ENCODE measurements at regions not wholly inside any gene's neighbourhood (a gene's known extent, or its start where the extent isn't known, plus 50 kb on each side); places are given as distances from the start of the nearest gene placed in this dataset.

DNA sequence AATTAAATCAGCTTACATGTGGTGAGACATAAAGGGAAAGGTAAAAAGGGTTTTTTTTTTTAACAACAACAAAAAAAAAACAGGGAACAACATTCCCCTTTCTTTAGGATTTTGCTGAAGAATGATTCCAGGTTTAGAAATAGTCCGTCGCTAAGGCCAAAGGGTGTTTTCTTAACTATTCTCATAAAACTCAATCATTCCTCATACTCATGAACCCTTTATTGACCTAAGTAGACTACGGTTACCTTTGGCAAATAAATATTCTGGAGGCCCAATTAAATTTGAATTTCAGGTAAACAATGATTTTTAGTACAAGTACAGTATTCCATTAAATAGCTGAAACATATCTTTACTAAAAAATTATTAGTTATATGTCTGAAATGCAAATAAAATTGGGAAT, 55.6 kb upstream of the CCNG1 start:
- TF ChIP-seq, protein P1, sequence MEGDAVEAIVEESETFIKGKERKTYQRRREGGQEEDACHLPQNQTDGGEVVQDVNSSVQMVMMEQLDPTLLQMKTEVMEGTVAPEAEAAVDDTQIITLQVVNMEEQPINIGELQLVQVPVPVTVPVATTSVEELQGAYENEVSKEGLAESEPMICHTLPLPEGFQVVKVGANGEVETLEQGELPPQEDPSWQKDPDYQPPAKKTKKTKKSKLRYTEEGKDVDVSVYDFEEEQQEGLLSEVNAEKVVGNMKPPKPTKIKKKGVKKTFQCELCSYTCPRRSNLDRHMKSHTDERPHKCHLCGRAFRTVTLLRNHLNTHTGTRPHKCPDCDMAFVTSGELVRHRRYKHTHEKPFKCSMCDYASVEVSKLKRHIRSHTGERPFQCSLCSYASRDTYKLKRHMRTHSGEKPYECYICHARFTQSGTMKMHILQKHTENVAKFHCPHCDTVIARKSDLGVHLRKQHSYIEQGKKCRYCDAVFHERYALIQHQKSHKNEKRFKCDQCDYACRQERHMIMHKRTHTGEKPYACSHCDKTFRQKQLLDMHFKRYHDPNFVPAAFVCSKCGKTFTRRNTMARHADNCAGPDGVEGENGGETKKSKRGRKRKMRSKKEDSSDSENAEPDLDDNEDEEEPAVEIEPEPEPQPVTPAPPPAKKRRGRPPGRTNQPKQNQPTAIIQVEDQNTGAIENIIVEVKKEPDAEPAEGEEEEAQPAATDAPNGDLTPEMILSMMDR (conservative IDR thresholded peaks at IDR 0.05; ENCODE audit: low read depth, low read length), result no peak
- TF ChIP-seq RCOR1 (IDR thresholded peaks at IDR 0.05; ENCODE audit: insufficient replicate concordance, low read length) (no peak), BHLHE40 (IDR thresholded peaks at IDR 0.05; ENCODE audit: low read depth, low read length) (no peak), POLR2A (IDR thresholded peaks at IDR 0.05; ENCODE audit: low read depth, low read length) (no peak), MXI1 (IDR thresholded peaks at IDR 0.05; ENCODE audit: borderline replicate concordance, low read depth, low read length) (no peak), FOS (IDR thresholded peaks at IDR 0.05; ENCODE audit: low read depth, low read length) (no peak), MAFK (IDR thresholded peaks at IDR 0.05; ENCODE audit: low read depth, low read length) (no peak), CEBPB (IDR thresholded peaks at IDR 0.05; ENCODE audit: low read depth, low read length) (no peak), MAZ (IDR thresholded peaks at IDR 0.05; ENCODE audit: borderline replicate concordance, low read depth, low read length) (no peak), RFX5 (IDR thresholded peaks at IDR 0.05; ENCODE audit: low read depth, low read length) (no peak), RAD21 (IDR thresholded peaks at IDR 0.05; ENCODE audit: low read length) (no peak), SMC3 (IDR thresholded peaks at IDR 0.05; ENCODE audit: low read depth, low read length) (no peak)
- TF ChIP-seq, protein P2, sequence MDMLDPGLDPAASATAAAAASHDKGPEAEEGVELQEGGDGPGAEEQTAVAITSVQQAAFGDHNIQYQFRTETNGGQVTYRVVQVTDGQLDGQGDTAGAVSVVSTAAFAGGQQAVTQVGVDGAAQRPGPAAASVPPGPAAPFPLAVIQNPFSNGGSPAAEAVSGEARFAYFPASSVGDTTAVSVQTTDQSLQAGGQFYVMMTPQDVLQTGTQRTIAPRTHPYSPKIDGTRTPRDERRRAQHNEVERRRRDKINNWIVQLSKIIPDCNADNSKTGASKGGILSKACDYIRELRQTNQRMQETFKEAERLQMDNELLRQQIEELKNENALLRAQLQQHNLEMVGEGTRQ (IDR thresholded peaks at IDR 0.05; ENCODE audit: low read depth, low read length), result no peak
- TF ChIP-seq, protein P3, sequence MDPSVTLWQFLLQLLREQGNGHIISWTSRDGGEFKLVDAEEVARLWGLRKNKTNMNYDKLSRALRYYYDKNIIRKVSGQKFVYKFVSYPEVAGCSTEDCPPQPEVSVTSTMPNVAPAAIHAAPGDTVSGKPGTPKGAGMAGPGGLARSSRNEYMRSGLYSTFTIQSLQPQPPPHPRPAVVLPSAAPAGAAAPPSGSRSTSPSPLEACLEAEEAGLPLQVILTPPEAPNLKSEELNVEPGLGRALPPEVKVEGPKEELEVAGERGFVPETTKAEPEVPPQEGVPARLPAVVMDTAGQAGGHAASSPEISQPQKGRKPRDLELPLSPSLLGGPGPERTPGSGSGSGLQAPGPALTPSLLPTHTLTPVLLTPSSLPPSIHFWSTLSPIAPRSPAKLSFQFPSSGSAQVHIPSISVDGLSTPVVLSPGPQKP (IDR thresholded peaks at IDR 0.05; ENCODE audit: borderline replicate concordance, low read depth, low read length), result no peak

Data from IMR-90 (cell line).